ENCODE measurements at regions not wholly inside any gene's neighbourhood (a gene's known extent, or its start where the extent isn't known, plus 50 kb on each side); places are given as distances from the start of the nearest gene placed in this dataset.

DNA sequence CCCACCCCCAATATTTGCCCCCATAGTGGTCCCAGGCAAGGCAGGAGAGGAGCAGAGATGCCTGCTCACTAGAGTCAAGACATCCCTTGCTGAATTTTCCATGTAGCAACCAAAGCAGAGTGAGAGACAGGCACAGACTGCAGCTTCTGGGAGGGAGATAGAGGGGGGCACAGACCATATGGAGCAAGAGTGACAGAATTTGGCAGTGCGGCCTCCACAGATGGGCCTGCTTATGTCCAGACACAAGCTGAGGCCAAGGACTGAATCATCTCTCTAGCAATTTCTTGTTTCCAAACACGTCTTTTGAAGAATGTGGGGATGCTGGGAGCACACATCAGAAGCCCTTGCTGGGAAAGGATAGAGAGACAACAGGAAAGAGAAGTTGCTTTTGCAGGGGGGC lies 53.0 kb upstream of the ALDH1B1 start:
- TF ChIP-seq CTCF (conservative IDR thresholded peaks at IDR 0.05) (no peak), EZH2 (IDR thresholded peaks at IDR 0.05; ENCODE audit: low read depth) (no peak)
